Karpas-422 (cell line): ENCODE measurements at regions not wholly inside any gene's neighbourhood (a gene's known extent, or its start where the extent isn't known, plus 50 kb on each side); places are given as distances from the start of the nearest gene placed in this dataset.

ENCODE experiments used
- DNase-seq: peaks from one replicate; pipeline ENCODE4 v3.0.0-alpha.2; 2015
- H2AFZ ChIP-seq: fragments of 200-600 bp; sonication (generic); 2 replicates; pipeline ENCODE4 v1.6.1; 2014; ENCODE audit warnings: antibody characterized with exemption, low read length, mixed read lengths
- H3K27ac ChIP-seq: fragments of 200-600 bp; sonication (generic); 2 replicates; pipeline ENCODE4 v1.5.1; 2014; ENCODE audit warnings: mild to moderate bottlenecking, low read length, moderate library complexity
- H3K27me3 ChIP-seq: fragments of 200-600 bp; sonication (generic); 2 replicates; pipeline ENCODE4 v1.6.1; 2014; ENCODE audit warnings: low read length, mixed read lengths
- H3K36me3 ChIP-seq: fragments of 200-600 bp; sonication (generic); 2 replicates; pipeline ENCODE4 v1.6.1; 2014; ENCODE audit warnings: low read length, mixed read lengths; ENCODE audit not compliant: insufficient read depth
- H3K4me1 ChIP-seq: fragments of 200-600 bp; sonication (generic); 2 replicates; pipeline ENCODE4 v1.6.1; 2014; ENCODE audit warnings: mild to moderate bottlenecking, low read length, mixed read lengths
- H3K4me2 ChIP-seq: fragments of 200-600 bp; sonication (generic); 2 replicates; pipeline ENCODE4 v1.6.1; 2014; ENCODE audit warnings: low read length, low read depth, mild to moderate bottlenecking; ENCODE audit not compliant: poor library complexity, severe bottlenecking
- H3K4me3 ChIP-seq: fragments of 200-600 bp; sonication (generic); 2 replicates; pipeline ENCODE4 v1.5.1; 2014; ENCODE audit warnings: mild to moderate bottlenecking, antibody characterized with exemption, low read length, mixed read lengths
- H3K79me2 ChIP-seq: fragments of 200-600 bp; sonication (generic); 2 replicates; pipeline ENCODE4 v1.6.1; 2014; ENCODE audit warnings: mild to moderate bottlenecking, low read length, mixed read lengths
- H3K9ac ChIP-seq: fragments of 200-600 bp; sonication (generic); 2 replicates; pipeline ENCODE4 v1.6.0; 2014; ENCODE audit warnings: low read length
- H3K9me2 ChIP-seq: fragments of 200-600 bp; sonication (generic), shearing (Covaris generic); replicated peaks from 2 replicates; pipeline ENCODE4 v1.6.0; 2014; ENCODE audit warnings: mild to moderate bottlenecking, low read length, moderate library complexity; ENCODE audit not compliant: insufficient read depth
- H3K9me3 ChIP-seq: fragments of 300-700, 200-600 bp; sonication (generic); 2 replicates; pipeline ENCODE4 v1.6.1; 2014; ENCODE audit warnings: low read length, mixed read lengths
- H4K20me1 ChIP-seq: fragments of 200-600 bp; sonication (generic); 2 replicates; pipeline ENCODE4 v1.6.1; 2014; ENCODE audit warnings: mild to moderate bottlenecking, antibody characterized with exemption, low read length, low read depth; ENCODE audit not compliant: insufficient read depth

GRCh38 chr2:11910971-11911370 lies 164.5 kb downstream of the LPIN1 start:
- H3K9me3 ChIP-seq, result no peaks in the 10 kb centered on the region
- DNase-seq, result no peak
- H3K9me2 ChIP-seq, result no peaks in the 10 kb centered on the region
- H3K36me3 ChIP-seq, result peaks cover 6% of the 10 kb centered on the region
- H3K4me2 ChIP-seq, result no peak overlapping the region
- H3K9ac ChIP-seq, result no peak overlapping the region
- H3K79me2 ChIP-seq, result no peaks in the 10 kb centered on the region
- H3K4me1 ChIP-seq, result peaks cover 21% of the 10 kb centered on the region
- H3K4me3 ChIP-seq, result no peak overlapping the region
- no peak overlapping the region for H3K27ac ChIP-seq
- H4K20me1 ChIP-seq, result no peaks in the 10 kb centered on the region
- H3K27me3 ChIP-seq, result no peaks in the 10 kb centered on the region
- H2AFZ ChIP-seq, result no peak overlapping the region

- H2AFZ ChIP-seq, result no peak overlapping the region
- no peaks in the 10 kb centered on the region for H3K79me2 ChIP-seq
- peak overlapping the region; percentile 14; the same call in 1 of the 2 replicates for H3K27ac ChIP-seq
- H3K9me2 ChIP-seq, result no peaks in the 10 kb centered on the region
- H3K4me1 ChIP-seq, result peaks cover 28% of the 10 kb centered on the region
- H3K9me3 ChIP-seq, result no peaks in the 10 kb centered on the region
- H3K9ac ChIP-seq, result no peak overlapping the region
- H4K20me1 ChIP-seq, result no peaks in the 10 kb centered on the region
- H3K4me2 ChIP-seq, result peak overlapping the region; percentile 9
- H3K27me3 ChIP-seq, result no peaks in the 10 kb centered on the region
- H3K36me3 ChIP-seq, result peaks cover 6% of the 10 kb centered on the region
- no peak for DNase-seq
- 0 out of 2 replicates have a peak overlapping the region, but pooled peaks have one; percentile 5 for H3K4me3 ChIP-seq
Observed at GRCh38 chr2:11912980-11913379, 166.5 kb downstream of the LPIN1 start.

GRCh38 chr2:11914455-11914854 lies 168.0 kb downstream of the LPIN1 start:
- DNase-seq, result no peak
- Histone ChIP-seq H2AFZ (no peak overlapping the region), H3K79me2 (no peaks in the 10 kb centered on the region), H4K20me1 (no peaks in the 10 kb centered on the region), H3K9me2 (no peaks in the 10 kb centered on the region), H3K9me3 (no peaks in the 10 kb centered on the region), H3K4me2 (no peak overlapping the region), H3K27ac (no peak overlapping the region), H3K36me3 (peaks cover 6% of the 10 kb centered on the region), H3K9ac (no peak overlapping the region), H3K27me3 (no peaks in the 10 kb centered on the region), H3K4me3 (no peak overlapping the region), H3K4me1 (peaks cover 30% of the 10 kb centered on the region)

GRCh38 chr2:11915650-11916049 lies 169.2 kb downstream of the LPIN1 start:
- H3K4me1 ChIP-seq, result peaks cover 32% of the 10 kb centered on the region
- no peaks in the 10 kb centered on the region for H3K27me3 ChIP-seq
- H3K4me2 ChIP-seq, result no peak overlapping the region
- H2AFZ ChIP-seq, result no peak overlapping the region
- no peaks in the 10 kb centered on the region for H3K9me2 ChIP-seq
- H3K27ac ChIP-seq, result peak overlapping the region; percentile 24; the same call in 1 of the 2 replicates
- H4K20me1 ChIP-seq, result no peaks in the 10 kb centered on the region
- H3K9me3 ChIP-seq, result no peaks in the 10 kb centered on the region
- no peak for DNase-seq
- no peak overlapping the region for H3K9ac ChIP-seq
- H3K36me3 ChIP-seq, result peaks cover 6% of the 10 kb centered on the region
- H3K79me2 ChIP-seq, result no peaks in the 10 kb centered on the region
- H3K4me3 ChIP-seq, result no peak overlapping the region

- no peaks in the 10 kb centered on the region for H3K27me3 ChIP-seq
- H3K9me2 ChIP-seq, result no peaks in the 10 kb centered on the region
- H3K36me3 ChIP-seq, result no peaks in the 10 kb centered on the region
- H3K4me1 ChIP-seq, result peaks cover 17% of the 10 kb centered on the region
- no peak overlapping the region for H3K4me3 ChIP-seq
- H3K9ac ChIP-seq, result no peak overlapping the region
- no peak overlapping the region for H2AFZ ChIP-seq
- H3K79me2 ChIP-seq, result no peaks in the 10 kb centered on the region
- H3K9me3 ChIP-seq, result no peaks in the 10 kb centered on the region
- no peak overlapping the region for H3K4me2 ChIP-seq
- H4K20me1 ChIP-seq, result no peaks in the 10 kb centered on the region
- no peak overlapping the region for H3K27ac ChIP-seq
- DNase-seq, result no peak
Observed at GRCh38 chr2:11919953-11920352, 173.5 kb downstream of the LPIN1 start.

- Histone ChIP-seq H3K27ac (no peak overlapping the region), H3K79me2 (no peaks in the 10 kb centered on the region), H3K4me1 (peaks cover 9% of the 10 kb centered on the region), H3K4me3 (no peak overlapping the region), H3K4me2 (no peak overlapping the region), H3K9me2 (no peaks in the 10 kb centered on the region), H4K20me1 (no peaks in the 10 kb centered on the region), H2AFZ (no peak overlapping the region), H3K9ac (no peak overlapping the region), H3K36me3 (no peaks in the 10 kb centered on the region), H3K27me3 (no peaks in the 10 kb centered on the region), H3K9me3 (no peaks in the 10 kb centered on the region)
- DNase-seq, result no peak
Observed at GRCh38 chr2:11920993-11921583, 174.7 kb downstream of the LPIN1 start.

GRCh38 chr2:11922294-11922693 lies 175.9 kb downstream of the LPIN1 start:
- H3K36me3 ChIP-seq, result no peaks in the 10 kb centered on the region
- peaks cover 4% of the 10 kb centered on the region; the same call in 1 of the 2 replicates for H3K4me1 ChIP-seq
- no peaks in the 10 kb centered on the region for H3K9me2 ChIP-seq
- no peak for DNase-seq
- H3K27me3 ChIP-seq, result no peaks in the 10 kb centered on the region
- no peak overlapping the region for H3K4me2 ChIP-seq
- no peaks in the 10 kb centered on the region for H3K9me3 ChIP-seq
- no peak overlapping the region for H3K27ac ChIP-seq
- H3K4me3 ChIP-seq, result no peak overlapping the region
- no peak overlapping the region for H3K9ac ChIP-seq
- H2AFZ ChIP-seq, result no peak overlapping the region
- H3K79me2 ChIP-seq, result no peaks in the 10 kb centered on the region
- no peaks in the 10 kb centered on the region for H4K20me1 ChIP-seq

- no peak overlapping the region for H3K4me2 ChIP-seq
- DNase-seq, result no peak
Observed at GRCh38 chr2:11923935-11924334, 177.5 kb downstream of the LPIN1 start.

More at GRCh38 chr2:11923935-11924334, 177.5 kb downstream of the LPIN1 start:
- Histone ChIP-seq H3K4me1 (peaks cover 4% of the 10 kb centered on the region; the same call in 1 of the 2 replicates), H3K9me2 (no peaks in the 10 kb centered on the region), H3K79me2 (no peaks in the 10 kb centered on the region), H3K4me3 (no peak overlapping the region), H2AFZ (no peak overlapping the region), H3K9ac (no peak overlapping the region), H3K27me3 (no peaks in the 10 kb centered on the region), H3K36me3 (no peaks in the 10 kb centered on the region), H3K9me3 (no peaks in the 10 kb centered on the region), H4K20me1 (no peaks in the 10 kb centered on the region), H3K27ac (no peak overlapping the region)
